Hematopoietic multipotent progenitor cell treated with erythropoietin and hydrocortisone succinate and interleukin-3 and kit ligand, for 8 days (in vitro differentiated cells): ENCODE measurements at regions not wholly inside any gene's neighbourhood (a gene's known extent, or its start where the extent isn't known, plus 50 kb on each side); places are given as distances from the start of the nearest gene placed in this dataset.

Experiments
- DNase-seq: peaks from one replicate; pipeline ENCODE4 v3.0.0-alpha.2; 2015

GRCh38 chr12:74915718-74916117 lies 293.9 kb downstream of the KCNC2 start:
- no peak for DNase-seq

DNA sequence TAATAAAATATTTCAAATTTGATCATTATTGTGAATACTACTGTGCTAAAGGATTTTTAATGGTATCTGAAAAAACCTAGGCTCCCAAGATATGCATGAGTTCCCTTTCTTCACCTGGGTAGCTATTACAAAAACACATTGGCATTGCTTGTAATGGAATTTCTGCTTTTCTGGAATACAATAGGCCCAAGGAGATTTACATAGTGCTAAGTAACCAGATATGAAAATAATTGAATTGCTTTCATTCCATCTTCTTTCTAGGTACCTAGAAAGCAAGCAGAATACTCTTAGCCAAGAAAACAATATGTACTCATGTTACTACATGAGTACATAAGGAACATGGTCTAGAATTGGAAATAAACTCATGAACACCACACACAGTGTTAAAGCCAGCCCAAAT lies 291.9 kb downstream of the KCNC2 start:
- DNase-seq: no peak

DNA sequence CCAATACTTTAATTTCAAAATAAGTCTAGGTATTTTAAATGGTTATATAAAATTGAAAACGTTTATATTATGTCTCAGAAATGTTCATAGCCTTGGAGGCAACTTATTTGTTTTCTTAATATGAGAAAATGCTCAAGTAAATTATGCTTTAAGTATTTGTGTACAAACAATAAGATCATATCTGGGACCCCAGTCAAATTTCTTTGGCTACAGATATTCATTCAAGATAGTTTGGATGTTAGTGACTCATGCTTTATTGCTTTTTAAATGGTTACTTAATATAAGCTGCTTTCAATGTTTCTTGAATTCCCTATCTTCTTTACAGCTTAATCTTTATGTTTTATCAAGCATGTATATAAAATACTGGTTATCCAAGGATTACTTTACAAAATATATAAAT lies 291.3 kb downstream of the KCNC2 start:
- DNase-seq: no peak

GRCh38 chr12:74922117-74922516 lies 287.5 kb downstream of the KCNC2 start:
- DNase-seq: no peak

DNA sequence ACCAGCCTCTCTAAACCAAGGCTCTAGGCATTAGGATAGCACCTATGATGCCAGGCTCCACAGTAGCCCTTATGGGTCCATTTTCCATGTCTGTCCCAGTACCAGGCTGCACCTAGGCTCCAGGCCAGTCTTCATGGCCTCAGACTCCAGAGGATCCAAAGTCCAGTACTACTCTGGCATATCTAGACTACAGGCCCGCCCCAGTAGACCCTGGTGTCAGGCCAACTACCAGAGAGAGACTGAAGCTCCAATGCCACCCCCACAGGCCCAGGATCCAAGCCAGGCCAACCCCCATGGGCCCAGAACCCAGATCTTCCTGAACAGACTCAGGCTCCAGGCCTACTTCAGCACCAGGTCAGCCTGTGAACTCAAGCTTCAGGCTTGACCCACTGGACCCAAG lies 287.0 kb downstream of the KCNC2 start:
- DNase-seq: no peak

GRCh38 chr12:74941670-74942069 lies 268.0 kb downstream of the KCNC2 start:
- DNase-seq: no peak

DNA sequence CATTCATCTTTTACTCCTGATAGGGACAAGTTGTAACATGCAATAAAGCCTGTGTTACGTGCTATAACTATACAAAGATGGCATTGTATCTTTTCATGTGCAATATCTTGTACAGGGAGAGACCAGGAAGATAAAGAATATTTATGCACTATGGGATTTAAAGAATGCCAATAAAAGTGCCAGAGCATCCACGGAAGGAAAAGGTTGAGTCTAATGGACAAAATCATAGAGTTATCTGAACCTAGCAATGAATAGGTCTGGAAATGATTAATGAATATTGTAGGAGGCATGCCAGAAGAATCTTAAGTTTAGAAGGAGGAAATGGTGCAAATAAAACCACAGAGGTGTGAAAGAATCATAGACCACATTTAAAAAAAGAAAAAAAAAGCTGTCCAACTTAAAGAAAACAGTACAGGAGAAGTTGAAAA lies 263.9 kb downstream of the KCNC2 start:
- DNase-seq: no peak

- no peak for DNase-seq
Observed at GRCh38 chr12:74953697-74954096, 255.9 kb downstream of the KCNC2 start.

DNA sequence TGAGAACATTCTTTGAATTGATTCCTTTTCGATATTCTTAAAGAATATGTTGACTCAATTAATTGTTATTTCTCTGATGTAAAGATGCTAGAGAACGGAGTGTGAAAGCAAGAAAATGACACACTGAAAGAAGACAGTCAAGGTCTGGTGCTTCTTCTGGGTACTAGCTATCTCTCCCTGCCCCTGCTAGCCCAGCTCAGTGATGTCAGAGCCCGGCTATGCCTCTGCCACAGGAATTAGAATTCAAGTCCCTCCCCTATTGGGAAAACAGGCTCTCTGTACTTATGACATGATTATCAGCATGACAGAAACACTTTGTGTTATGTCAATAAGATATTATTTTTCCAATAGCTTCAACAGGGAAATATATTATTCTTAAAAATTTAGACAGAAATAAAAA lies 252.4 kb downstream of the KCNC2 start:
- no peak for DNase-seq

- no peak for DNase-seq
Observed at GRCh38 chr12:74957634-74958033, 252.0 kb downstream of the KCNC2 start.

DNA sequence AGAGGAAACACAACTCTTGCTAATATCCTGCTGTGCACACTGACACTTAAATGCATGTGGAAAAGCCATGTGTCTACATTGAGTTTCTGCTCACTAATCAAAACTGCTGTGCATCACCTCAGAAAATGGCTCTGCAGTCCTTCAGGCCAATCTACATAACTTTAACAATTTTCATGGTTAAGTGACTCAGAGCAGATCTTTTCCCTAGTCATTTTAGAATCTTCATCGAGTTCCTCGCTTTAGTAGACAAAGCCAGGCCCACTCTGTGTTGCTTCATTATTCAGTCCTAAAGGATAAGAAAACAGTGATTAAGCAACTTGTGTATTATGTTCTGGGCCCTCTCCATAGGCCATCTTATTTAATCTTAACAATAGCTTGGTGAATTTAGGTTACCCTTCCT lies 250.0 kb downstream of the KCNC2 start:
- no peak for DNase-seq

GRCh38 chr12:74963304-74963703 lies 246.3 kb downstream of the KCNC2 start:
- DNase-seq: no peak

DNA sequence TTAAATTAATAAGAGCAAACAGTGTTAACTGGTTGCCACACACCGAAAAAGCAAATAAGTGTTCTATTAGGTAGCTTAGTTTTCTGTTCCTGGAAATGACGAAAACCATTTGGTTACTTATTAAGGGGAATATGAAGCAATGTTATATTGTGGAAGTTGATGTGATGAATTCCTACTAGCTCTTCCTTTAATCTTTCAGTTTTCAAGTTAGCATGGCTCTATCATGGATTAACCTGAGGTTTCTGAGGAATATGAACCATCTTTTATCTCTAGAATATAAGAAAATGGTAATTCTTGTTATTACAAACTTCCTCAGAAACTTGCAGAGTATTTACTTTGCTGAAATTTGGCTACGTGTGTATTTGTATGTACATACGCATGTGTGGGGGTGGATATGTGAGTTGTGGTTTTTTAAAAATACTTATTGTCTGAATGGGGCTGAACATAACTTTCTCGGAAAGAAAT lies 245.7 kb downstream of the KCNC2 start:
- DNase-seq: no peak

DNA sequence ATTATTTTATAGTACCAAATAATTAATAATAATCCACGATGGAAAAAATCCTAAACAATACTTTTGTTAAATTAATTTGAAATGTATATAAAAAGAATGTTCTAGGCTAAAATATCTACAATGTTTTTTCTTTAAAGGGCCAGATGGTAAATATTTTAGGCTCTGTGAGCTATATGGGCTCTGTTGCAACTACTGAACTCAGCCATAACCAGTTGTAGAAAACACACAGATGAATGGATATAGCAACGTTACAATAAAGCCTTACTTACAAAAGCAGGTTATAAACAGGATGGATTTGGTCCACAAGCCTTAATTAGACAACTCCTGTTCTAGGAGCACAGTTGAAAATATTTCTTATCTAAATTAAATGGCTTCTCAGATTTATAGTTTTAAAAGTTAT lies 245.2 kb downstream of the KCNC2 start:
- DNase-seq: no peak

- DNase-seq: no peak
Observed at GRCh38 chr12:74971201-74971600, 238.4 kb downstream of the KCNC2 start.

DNA sequence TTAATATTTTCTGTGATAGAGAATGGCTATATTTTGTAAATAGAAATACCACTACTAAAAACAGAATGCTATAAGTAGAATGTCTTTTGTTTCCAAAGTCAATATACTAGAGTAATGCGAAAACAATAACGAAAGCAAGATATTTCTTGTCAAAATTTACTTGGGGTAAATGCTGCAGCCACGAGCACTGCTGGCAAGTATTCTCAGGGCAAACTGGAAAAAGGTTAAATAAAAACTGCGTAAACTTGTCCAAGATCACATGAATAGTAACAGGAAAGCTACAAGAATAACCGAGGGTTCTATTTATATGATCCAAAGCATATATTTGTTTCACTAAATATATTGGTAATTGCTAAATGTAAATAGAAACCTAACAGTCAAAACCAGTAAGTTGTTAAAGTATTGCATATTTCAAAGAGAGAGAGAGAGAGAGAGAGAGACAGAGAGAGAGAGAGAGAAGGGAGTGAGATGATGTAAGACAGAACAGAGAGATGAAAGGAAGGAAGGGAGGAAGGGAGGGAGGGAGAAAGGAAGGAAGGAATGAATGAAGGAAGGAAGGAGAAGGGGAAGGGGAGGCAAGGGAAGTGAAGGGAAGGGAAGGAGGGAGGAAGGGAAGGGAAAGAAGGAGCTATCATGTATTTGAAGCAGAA lies 231.7 kb downstream of the KCNC2 start:
- DNase-seq: no peak

DNA sequence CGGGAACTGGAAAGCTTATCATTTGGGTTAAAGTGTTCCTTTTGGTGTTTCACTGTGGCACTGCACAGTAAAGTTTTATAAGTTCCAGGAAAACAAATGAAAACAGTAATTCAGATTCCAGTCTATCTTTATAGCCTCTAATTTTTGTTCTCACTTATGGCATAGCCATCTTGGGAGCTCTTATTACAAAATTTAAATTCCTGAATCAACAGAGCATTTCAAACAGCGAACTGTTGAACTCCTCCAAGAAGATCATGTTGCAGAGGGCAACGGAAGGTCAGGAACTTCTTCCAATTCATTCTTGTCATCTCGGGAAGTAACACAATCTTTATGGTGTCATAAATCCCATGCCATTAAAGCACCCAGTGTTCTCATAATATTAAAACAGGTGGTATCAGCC lies 229.1 kb downstream of the KCNC2 start:
- no peak for DNase-seq

DNA sequence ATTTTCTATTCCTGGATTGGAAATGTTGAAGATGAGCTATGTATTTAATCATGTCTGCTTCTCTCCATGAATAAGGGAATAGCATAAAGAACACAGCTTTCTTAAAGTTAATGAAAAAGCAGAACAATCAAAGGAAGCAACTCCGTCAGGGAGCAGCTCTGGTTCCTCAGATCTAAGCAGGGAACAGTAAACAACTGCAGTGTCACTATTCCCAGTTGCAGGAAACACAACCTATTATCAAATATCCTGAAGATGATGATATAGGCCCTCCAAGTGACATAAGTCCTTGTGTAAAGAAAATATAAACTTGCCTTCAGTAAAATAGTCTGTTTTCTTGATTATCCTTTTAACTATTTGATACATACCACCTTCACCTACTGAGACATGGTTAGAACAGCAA lies 228.1 kb downstream of the KCNC2 start:
- no peak for DNase-seq

DNA sequence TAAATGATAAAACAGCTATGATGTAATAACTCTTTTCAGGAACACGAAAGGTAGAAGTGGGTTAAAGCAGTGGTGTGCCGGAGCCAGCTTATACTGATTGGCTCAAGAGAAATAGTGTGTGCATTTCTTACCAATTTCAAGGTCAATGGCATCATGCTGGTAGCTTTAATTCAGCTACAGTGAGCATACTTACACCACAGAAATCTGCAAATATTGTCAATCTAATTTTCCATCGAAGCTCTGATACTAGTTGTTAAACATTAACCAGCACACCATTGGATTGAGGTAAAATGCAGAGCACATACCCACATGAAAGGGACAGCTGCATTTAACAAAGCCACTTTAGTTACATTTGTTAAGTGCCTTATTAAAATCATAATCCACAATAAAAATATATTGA lies 225.7 kb downstream of the KCNC2 start:
- DNase-seq: no peak

DNA sequence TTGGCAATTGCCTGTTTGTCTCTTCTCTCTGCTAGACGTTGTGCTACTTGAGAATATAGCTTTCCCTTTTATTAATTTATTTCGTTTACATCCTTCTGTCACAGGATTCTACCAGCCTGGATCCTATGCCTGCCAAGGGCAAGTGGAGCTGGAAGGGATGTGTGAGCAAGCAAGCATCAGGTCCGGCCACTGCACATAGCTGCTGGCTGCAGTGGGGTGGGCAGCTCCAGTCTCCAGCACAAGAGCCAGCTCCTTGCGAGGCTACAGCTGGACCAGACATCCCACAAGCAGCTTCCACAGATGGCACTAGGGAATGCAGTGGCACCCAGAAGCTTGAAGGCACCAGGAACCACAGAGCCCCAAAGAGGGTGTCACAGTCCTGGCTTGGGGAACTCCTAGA lies 225.0 kb downstream of the KCNC2 start:
- DNase-seq: no peak

DNA sequence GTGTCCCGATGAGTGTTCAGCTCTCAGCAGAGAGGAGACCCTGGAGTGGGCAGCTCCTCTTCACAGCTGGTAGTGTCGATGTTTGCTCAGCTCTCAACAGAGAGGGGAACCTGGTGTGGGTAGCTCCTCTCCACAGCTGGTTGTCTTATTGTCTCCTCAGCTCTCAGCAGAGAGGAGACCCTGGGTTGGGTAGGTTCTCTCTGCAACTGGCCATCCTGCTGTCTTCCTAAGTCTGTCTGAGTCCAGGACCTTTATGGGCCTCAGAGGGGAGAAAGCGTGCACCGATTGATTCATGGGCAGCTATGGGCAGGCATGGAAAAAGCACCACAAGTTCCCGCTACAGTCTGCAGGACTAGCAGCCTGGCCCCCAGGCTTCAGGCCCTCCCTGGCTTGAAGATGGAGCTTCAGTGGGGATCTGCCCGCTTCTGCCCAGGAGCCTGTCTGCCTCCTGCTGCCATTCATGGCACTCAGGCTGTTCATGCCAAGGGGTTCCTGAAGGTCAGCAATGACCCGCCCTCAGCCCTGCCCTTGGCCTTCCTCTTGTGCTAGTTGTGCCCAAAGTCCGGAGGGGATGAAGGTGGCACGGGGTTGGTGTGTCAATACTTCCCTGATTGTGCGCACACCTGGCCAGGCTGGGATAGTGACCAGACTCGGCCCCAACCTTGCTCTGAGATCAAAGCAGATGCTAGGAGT lies 224.2 kb downstream of the KCNC2 start:
- DNase-seq: no peak

DNA sequence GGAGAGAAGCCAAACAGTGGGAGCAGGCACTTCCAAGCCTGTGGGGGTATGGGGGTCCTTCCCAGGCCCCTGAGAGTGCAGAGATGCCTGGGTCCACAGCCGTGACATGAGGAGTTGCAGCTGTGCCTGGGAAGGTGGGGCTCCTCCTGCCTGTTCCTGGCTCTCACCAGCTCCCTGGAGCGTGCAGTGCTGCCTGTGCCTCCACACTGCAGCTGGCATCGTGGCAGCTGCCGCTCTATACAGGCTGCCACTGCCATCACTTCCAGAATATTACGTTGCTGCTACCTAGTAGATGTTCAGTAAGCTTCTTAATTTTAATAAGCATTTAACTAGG lies 223.7 kb downstream of the KCNC2 start:
- no peak for DNase-seq

GRCh38 chr12:74988156-74988555 lies 221.5 kb downstream of the KCNC2 start:
- DNase-seq: no peak
